Coronary artery (tissue), 2 donors: ENCODE measurements at regions not wholly inside any gene's neighbourhood (a gene's known extent, or its start where the extent isn't known, plus 50 kb on each side); places are given as distances from the start of the nearest gene placed in this dataset.

ENCODE experiments used
- DNase-seq: peaks from one replicate; pipeline ENCODE4 v3.0.0-alpha.2; 2017; ENCODE audit warnings: low spot score
- H3K27ac ChIP-seq, 2 donors: fragments of 200-600 bp; sonication (generic); one replicate each; pipeline ENCODE4 v1.5.1; 2016 to 2019
- H3K4me3 ChIP-seq: fragments of 200-600 bp; sonication (generic); 2 replicates; pipeline ENCODE4 v1.5.1; 2016; ENCODE audit warnings: mild to moderate bottlenecking, moderate library complexity
- TF ChIP-seq, protein P1 (sequence below): fragments of 200-600 bp; sonication (generic); IDR thresholded peaks from one replicate; pipeline ENCODE4 v1.5.1; 2019; ENCODE audit warnings: antibody characterized with exemption

DNA sequence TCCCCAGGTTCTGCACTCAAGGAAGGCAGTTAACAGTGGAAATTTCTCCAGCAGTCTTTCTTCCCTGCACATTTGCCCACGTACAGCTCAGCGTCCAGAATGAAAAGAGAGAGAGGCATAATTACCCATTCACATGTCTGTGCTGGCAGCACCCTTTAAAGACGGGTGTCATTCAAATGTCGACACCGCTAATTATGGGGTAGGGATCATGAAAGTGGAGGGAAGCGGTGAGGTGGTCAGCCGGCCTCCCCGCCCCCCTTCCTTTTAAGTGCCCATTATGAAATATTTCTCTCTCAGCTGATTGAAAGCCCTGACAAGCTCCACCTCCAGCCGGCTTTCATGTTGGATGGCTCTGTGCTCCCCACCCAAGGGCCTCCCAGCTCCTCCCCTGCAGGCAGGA is 246.1 kb downstream of the BMP7 start:
- no peak overlapping the region for H3K4me3 ChIP-seq

DNA sequence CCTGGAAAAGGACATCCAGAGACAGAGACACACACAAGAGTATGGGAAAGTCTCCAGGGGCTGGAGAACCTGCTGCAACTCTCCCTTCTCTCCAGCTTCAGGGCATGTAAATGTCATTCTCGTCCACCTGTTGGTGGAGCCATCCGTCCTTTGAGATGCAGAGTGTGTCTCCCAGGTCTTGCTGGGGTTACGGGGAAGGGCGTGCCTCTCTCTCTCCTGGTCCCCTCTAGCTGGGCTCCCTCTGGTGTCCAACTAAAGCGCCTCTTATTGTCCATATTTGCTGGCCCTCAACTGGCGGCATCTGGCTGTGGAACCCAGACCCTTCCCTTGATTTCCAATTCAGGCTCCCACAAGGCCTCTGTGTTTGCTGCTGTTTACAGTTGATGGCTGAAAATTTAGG is 244.1 kb downstream of the BMP7 start:
- TF ChIP-seq, protein P1, sequence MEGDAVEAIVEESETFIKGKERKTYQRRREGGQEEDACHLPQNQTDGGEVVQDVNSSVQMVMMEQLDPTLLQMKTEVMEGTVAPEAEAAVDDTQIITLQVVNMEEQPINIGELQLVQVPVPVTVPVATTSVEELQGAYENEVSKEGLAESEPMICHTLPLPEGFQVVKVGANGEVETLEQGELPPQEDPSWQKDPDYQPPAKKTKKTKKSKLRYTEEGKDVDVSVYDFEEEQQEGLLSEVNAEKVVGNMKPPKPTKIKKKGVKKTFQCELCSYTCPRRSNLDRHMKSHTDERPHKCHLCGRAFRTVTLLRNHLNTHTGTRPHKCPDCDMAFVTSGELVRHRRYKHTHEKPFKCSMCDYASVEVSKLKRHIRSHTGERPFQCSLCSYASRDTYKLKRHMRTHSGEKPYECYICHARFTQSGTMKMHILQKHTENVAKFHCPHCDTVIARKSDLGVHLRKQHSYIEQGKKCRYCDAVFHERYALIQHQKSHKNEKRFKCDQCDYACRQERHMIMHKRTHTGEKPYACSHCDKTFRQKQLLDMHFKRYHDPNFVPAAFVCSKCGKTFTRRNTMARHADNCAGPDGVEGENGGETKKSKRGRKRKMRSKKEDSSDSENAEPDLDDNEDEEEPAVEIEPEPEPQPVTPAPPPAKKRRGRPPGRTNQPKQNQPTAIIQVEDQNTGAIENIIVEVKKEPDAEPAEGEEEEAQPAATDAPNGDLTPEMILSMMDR = no peak
- no peak overlapping the region for H3K4me3 ChIP-seq
- no peak for DNase-seq
- H3K27ac ChIP-seq = no peak overlapping the region

More for the DNA sequence above, 246.1 kb downstream of the BMP7 start:
- H3K27ac ChIP-seq = no peak overlapping the region
- TF ChIP-seq, protein P1 = no peak
- no peak for DNase-seq

DNA sequence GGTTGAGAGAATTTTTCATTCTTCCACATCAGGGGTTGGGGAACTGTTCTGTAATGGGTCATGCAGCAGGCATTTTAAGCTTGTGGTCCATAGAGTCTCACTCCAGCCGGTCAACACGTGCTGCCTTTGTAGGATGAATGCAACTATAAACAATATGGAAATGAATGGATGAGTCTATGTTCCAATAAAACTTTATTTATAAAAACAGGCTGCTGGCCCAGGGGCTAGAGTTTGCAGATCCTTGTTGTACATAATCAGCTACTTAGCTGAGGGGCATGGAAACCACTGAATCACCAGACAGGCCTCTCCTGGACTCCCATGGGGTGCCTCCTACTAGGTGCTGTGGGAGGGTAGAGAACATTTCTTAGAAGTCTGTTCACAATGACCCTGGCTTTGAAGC is 243.4 kb downstream of the BMP7 start:
- H3K4me3 ChIP-seq = no peak overlapping the region
- DNase-seq = no peak
- H3K27ac ChIP-seq = no peak overlapping the region
- TF ChIP-seq, protein P1 = no peak

DNA sequence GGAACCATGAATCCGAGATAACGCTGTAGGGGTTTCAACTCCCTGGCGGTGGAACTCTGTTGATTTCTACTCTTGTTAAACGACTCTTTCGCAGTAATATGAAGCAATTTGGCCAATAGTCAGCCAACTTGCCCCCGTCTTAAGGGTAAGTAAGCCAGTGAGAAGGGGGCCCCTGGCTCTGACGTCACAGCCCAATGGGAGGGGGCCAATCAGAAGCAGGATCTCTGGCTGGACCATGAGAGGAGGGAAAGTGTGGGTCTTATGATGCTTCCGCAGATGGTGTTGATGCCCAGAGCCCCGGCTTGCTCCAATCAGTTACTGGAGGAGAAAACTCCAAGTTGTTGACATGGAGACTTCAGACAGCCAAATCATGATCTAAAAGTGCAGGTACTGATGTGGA is 242.4 kb downstream of the BMP7 start:
- TF ChIP-seq, protein P1 = no peak
- Histone ChIP-seq H3K27ac (no peak overlapping the region), H3K4me3 (no peak overlapping the region)
- no peak for DNase-seq

DNA sequence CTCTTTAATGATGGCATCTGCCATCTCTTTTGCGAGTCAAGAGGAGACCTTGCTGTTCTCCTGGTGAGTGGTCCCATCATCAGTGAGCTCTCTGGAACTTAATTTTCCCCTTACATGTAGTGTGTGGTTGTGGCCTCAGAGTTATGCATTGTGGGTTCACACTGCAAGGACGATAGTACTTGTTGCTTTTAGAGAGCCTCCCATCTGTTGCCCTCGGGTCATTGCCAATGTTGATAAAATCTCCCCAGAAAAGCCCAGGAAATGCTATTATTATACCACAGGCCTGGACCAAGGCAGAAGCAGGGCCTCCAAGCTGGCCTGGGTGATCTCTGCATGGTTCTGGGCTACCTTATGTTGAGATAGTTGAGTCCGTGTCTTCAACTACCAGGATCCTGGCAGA is 241.6 kb downstream of the BMP7 start:
- H3K4me3 ChIP-seq = no peak overlapping the region
- H3K27ac ChIP-seq = no peak overlapping the region
- TF ChIP-seq, protein P1 = no peak
- DNase-seq = no peak

DNA sequence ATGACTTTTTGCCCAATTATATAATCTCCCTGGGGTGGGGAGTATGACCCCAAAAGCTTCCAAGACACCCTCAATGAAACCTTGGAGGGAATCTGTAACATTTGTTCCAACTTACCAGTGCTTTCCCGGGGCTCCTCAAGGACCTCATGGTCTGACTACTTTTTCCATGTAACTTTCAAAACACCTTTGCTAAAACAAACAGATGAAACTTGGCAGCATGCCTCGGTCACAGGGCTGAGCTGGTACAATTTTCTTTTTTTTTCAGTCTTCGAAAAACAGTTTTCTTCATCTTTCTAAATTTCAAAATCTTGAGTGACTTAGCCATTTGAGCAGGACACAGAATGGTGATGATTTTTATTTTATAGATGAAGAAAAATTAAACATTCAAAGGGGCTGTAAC is 241.2 kb downstream of the BMP7 start:
- Histone ChIP-seq H3K27ac (no peak overlapping the region), H3K4me3 (no peak overlapping the region)
- TF ChIP-seq, protein P1 = no peak
- no peak for DNase-seq

DNA sequence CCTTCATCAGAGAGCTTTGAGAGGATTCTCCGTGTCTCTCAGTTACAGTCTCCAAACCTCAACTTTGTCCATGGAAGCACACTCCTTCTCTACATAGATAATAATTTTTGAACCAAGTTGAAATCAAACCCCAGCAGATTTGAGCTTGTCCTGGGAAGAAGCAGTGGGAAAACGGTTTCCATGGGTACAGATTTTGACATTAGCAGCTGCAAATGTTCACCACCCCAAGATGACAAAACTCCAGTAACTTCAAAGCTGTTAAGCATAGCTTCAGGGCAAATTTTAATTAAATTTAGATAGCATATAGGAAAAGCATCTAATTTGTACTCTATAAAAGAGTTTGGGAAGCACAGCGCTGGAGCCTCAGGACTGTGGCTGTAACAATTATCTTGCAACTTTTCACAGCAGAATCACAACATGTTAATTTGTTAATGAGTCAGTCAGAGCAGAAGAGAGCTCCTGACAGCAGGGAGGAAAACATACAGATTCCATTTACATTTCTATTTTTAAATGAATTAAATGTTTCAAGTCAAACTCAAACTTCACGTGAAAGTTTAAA is 240.7 kb downstream of the BMP7 start:
- TF ChIP-seq, protein P1 = no peak
- no peak for DNase-seq
- no peak overlapping the region for H3K27ac ChIP-seq
- H3K4me3 ChIP-seq = no peak overlapping the region
